ENCODE measurements at regions not wholly inside any gene's neighbourhood (a gene's known extent, or its start where the extent isn't known, plus 50 kb on each side); places are given as distances from the start of the nearest gene placed in this dataset.

DNA sequence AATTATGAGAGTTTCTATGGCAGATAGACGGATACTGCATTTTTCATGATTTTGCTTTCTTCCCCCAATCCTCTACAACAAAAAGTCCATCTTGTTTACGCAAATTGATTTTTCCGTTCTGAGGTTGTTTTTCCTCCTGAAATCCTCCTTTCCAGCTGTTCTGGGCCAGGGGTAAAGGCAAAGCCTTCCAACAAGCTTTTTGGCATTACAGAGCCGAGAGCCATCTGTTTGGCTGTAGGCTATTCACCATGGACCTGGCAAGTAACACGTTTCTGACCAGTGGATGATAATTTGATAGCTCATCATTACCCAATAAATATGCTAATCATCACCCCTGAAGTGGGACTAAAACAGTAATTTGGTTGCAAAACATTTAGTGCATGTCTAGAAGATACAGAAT, 226.5 kb downstream of the CBLN4 start:
- intact Hi-C loops (cut with micrococcal nuclease) = no loop called here
- Mint-ChIP-seq H3K27me3 (no peaks in the 10 kb centered on the region), H3K4me3 (no peak overlapping the region), H3K27ac (no peak overlapping the region), H3K9me3 (peaks cover 5% of the 10 kb centered on the region), H3K4me1 (no peaks in the 10 kb centered on the region), H3K36me3 (ENCODE audit: low read depth) (no peaks in the 10 kb centered on the region)
- ChIA-PET POLR2A (no interaction called here), CTCF (no interaction called here)
- DNase-seq (no peak), ATAC-seq (ENCODE audit: low read depth) (no peak)
- TF ChIP-seq CTCF (IDR thresholded peaks at IDR 0.05) = no peak

DNA sequence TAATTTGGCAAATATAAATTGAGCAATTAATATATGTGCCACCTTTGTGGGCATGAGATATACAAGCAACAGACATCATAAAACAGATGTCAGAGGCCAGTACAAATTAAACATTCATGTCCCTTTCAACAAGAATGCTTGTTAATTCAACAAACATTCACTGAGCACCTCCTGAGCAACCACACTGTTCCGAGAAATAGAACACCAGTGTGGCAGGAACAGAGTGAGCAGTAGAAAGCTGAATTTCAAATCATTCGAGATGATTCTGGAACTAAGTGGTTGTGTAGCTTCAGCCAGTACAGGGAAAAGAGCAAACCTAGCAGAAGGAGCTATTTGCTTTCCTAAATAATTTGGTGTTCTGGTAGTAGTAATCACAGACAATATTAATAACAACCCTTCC, 227.7 kb downstream of the CBLN4 start:
- H3K27ac Mint-ChIP-seq = no peak overlapping the region
- POLR2A ChIA-PET = no interaction called here
- no peak for DNase-seq
- no peak for ATAC-seq (ENCODE audit: low read depth)
- no peak for TF ChIP-seq CTCF (IDR thresholded peaks at IDR 0.05)
- H3K4me3 Mint-ChIP-seq = no peak overlapping the region
- H3K27me3 Mint-ChIP-seq = no peaks in the 10 kb centered on the region
- H3K36me3 Mint-ChIP-seq (ENCODE audit: low read depth) = no peaks in the 10 kb centered on the region
- no peaks in the 10 kb centered on the region for H3K4me1 Mint-ChIP-seq
- CTCF ChIA-PET = no interaction called here
- peaks cover 5% of the 10 kb centered on the region for H3K9me3 Mint-ChIP-seq
- intact Hi-C loops (cut with micrococcal nuclease) = no loop called here

- CTCF ChIA-PET = no interaction called here
- H3K27me3 Mint-ChIP-seq = no peaks in the 10 kb centered on the region
- peaks cover 7% of the 10 kb centered on the region for H3K9me3 Mint-ChIP-seq
- DNase-seq (no peak), ATAC-seq (ENCODE audit: low read depth) (no peak)
- POLR2A ChIA-PET = no interaction called here
- TF ChIP-seq CTCF (IDR thresholded peaks at IDR 0.05) = no peak
- H3K4me1 Mint-ChIP-seq = no peaks in the 10 kb centered on the region
- no peak overlapping the region for H3K4me3 Mint-ChIP-seq
- no peaks in the 10 kb centered on the region for H3K36me3 Mint-ChIP-seq (ENCODE audit: low read depth)
- H3K27ac Mint-ChIP-seq = no peak overlapping the region
- intact Hi-C loops (cut with micrococcal nuclease) = no loop called here
These were observed 229.1 kb downstream of the CBLN4 start for GRCh38 chr20:55776176-55776575.

DNA sequence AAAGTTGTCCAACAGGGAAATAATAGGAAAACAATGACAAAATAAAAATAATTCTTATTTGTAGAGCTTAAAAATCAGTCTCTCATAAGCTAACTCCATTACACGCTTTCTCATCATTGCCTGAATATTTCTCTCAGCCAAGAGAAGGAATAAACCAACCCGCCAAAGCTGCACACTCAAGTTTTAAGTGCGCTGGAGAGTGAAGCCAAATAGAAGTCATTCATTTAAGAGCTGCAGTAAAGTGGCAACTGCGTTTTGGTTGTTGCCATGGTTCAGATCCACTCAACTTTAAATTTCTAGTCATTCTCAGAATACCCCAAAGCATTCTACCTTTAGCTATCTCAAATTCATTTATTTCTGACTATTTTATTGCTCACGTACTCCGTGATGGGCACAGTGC, 230.7 kb downstream of the CBLN4 start:
- Mint-ChIP-seq H3K27ac (no peak overlapping the region), H3K9me3 (peaks cover 7% of the 10 kb centered on the region), H3K4me1 (no peaks in the 10 kb centered on the region), H3K27me3 (no peaks in the 10 kb centered on the region), H3K4me3 (no peak overlapping the region), H3K36me3 (ENCODE audit: low read depth) (no peaks in the 10 kb centered on the region)
- no peak for TF ChIP-seq CTCF (IDR thresholded peaks at IDR 0.05)
- ATAC-seq (ENCODE audit: low read depth) = no peak
- intact Hi-C loops (cut with micrococcal nuclease) = no loop called here
- DNase-seq = no peak
- ChIA-PET CTCF (no interaction called here), POLR2A (no interaction called here)

DNA sequence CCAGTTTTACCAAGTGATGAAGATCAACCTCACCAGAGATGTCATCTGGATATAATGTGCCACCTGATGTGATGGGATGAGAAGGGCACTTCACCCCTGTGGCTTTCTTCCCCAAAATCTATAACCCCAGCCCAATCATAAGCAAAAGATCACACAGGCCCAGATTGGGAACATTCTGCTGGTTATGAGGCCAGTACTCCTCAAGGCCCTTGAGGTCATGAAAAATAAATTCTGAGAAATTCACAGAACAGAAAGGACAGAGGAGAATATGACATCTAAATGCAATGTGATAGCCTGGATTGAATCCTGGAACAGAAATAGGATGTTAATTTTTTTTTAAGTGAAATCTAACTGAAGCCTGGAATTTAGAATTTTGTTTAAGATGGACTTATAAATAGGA, 243.5 kb downstream of the CBLN4 start:
- ChIA-PET POLR2A (no interaction called here), CTCF (no interaction called here)
- no peak for DNase-seq
- Mint-ChIP-seq H3K36me3 (ENCODE audit: low read depth) (no peaks in the 10 kb centered on the region), H3K9me3 (peaks cover 22% of the 10 kb centered on the region), H3K27me3 (no peaks in the 10 kb centered on the region), H3K4me3 (no peak overlapping the region), H3K27ac (no peak overlapping the region), H3K4me1 (no peaks in the 10 kb centered on the region)
- intact Hi-C loops (cut with micrococcal nuclease) = no loop called here
- ATAC-seq (ENCODE audit: low read depth) = no peak
- TF ChIP-seq CTCF (IDR thresholded peaks at IDR 0.05) = no peak

Measured in activated B cell treated with CpG ODN at 0.5 μM for 24 hours (primary cell).